Adrenal gland (tissue), 9 donors: ENCODE measurements at regions not wholly inside any gene's neighbourhood (a gene's known extent, or its start where the extent isn't known, plus 50 kb on each side); places are given as distances from the start of the nearest gene placed in this dataset.

Experiments
- DNase-seq, 7 donors: peaks; one replicate each; pipeline ENCODE4 v3.0.0-alpha.2; 2019 to 2020
- H3K27ac ChIP-seq, 5 donors: fragments of 200-600 bp; sonication (generic) in 4 of 5; 1 replicate in 3 of 5; 2 replicates in 2 of 5; pipeline versions ENCODE4 v1.5.1 to v1.8.0; 2016 to 2020; ENCODE audit warnings: mild to moderate bottlenecking in 1 of 5
- H3K27me3 ChIP-seq: fragments of 200-600 bp; 2 replicates; pipeline ENCODE4 v1.8.0; 2021
- H3K36me3 ChIP-seq, 2 donors: fragments of 200-600 bp; replicated peaks in 1 of 2; 1 replicate in 1 of 2; 2 replicates in 1 of 2; pipeline versions ENCODE4 v1.5.1 to v1.8.0; 2018 to 2022
- H3K4me1 ChIP-seq, 2 donors: fragments of 200-600 bp; replicated peaks in 1 of 2; 1 replicate in 1 of 2; 2 replicates in 1 of 2; pipeline versions ENCODE4 v1.5.1 to v1.8.0; 2018 to 2021
- H3K4me3 ChIP-seq, 4 donors: fragments of 200-600 bp; sonication (generic) in 3 of 4; one replicate each; pipeline ENCODE4 v1.5.1; 2016 to 2018
- H3K9me3 ChIP-seq, 3 donors: fragments of 200-600 bp; sonication (generic) in 1 of 3; replicated peaks in 1 of 3; 1 replicate in 2 of 3; 2 replicates in 1 of 3; pipeline versions ENCODE4 v1.5.1 to v1.8.0; 2016 to 2021
- CTCF ChIP-seq, 6 experiments: fragments of 450-650 bp in 4 of 6; fragments of 200-600 bp in 2 of 6; sonication (generic) in 1 of 6; IDR thresholded peaks; 1 replicate in 5 of 6; 2 replicates in 1 of 6; pipeline versions ENCODE4 v1.5.1 to v1.8.0; 2016 to 2021; ENCODE audit warnings: antibody characterized with exemption in 6 of 6, mild to moderate bottlenecking in 2 of 6, moderate library complexity in 1 of 6
- POLR2A ChIP-seq, 2 donors: fragments of 450-650 bp; IDR thresholded peaks; one replicate each; pipeline ENCODE4 v1.6.1; 2017; ENCODE audit warnings: antibody characterized with exemption in 2 of 2, mild to moderate bottlenecking in 2 of 2, moderate library complexity in 1 of 2
- WGBS, 4 donors: extraction: QIAGEN DNeasy Blood & Tissue Kit in 2 of 4; methylation state at CpG; one replicate each; pipeline versions ENCODE4 v1.1.5 to v1.1.7; 2013 to 2017; 5-methylcytosine and 5-hydroxymethylcytosine counted together
- intact Hi-C, 2 donors: fragments of 100-400 bp; cut with DNase I; formaldehyde crosslinking; loops; one replicate each; pipeline versions ENCODE4 v1.14.1 to v1.15.0; 2022 to 2023
- donor health status: healthy with polysubstance abuse.
- donor health status: Bipolar disorder and iron deficiency.
- donor health status: DM: yes; HTN: yes; CAD: no.
- donor health status: DM: no; HTN: no; CAD: no.
- donor health status: DM: no; HTN: no; CAD: no.

GRCh38 chr16:60013076-60013475 lies 1279.0 kb upstream of the GOT2 start:
- 66 to 85% (median 74%) methylated on average over 6 to 8 of the region's 8 CpGs; no CpG with 5 or more reads in 1 of the 4 donors for WGBS, 4 donors
- Histone ChIP-seq H3K27me3 (no peaks in the 10 kb centered on the region), H3K4me1 (no peaks in the 10 kb centered on the region), H3K9me3 (no peaks in the 10 kb centered on the region), H3K27ac (no peak overlapping the region), H3K4me3 (no peak overlapping the region), H3K36me3 (no peaks in the 10 kb centered on the region)
- DNase-seq, result no peak
- intact Hi-C loops, result no loop called here
- no peak for TF ChIP-seq CTCF (IDR thresholded peaks at IDR 0.05)
- no peak for TF ChIP-seq POLR2A (IDR thresholded peaks at IDR 0.05)

GRCh38 chr16:60001523-60001922 lies 1267.4 kb upstream of the GOT2 start:
- Histone ChIP-seq H3K4me3 (no peak overlapping the region), H3K27me3 (no peaks in the 10 kb centered on the region), H3K27ac (no peak overlapping the region), H3K36me3 (no peaks in the 10 kb centered on the region), H3K9me3 (no peaks in the 10 kb centered on the region), H3K4me1 (no peaks in the 10 kb centered on the region)
- no peak for TF ChIP-seq POLR2A (IDR thresholded peaks at IDR 0.05)
- no peak for TF ChIP-seq CTCF (IDR thresholded peaks at IDR 0.05)
- DNase-seq, result no peak
- intact Hi-C loops, result no loop called here
- WGBS, 4 donors, result 46 to 78% (median 63%) methylated on average over 3 of the region's 3 CpGs

GRCh38 chr16:59997706-59998105 lies 1263.6 kb upstream of the GOT2 start:
- no peaks in the 10 kb centered on the region for H3K27me3 ChIP-seq
- no peak for DNase-seq
- no peaks in the 10 kb centered on the region for H3K9me3 ChIP-seq
- TF ChIP-seq CTCF (IDR thresholded peaks at IDR 0.05) (no peak), POLR2A (IDR thresholded peaks at IDR 0.05) (no peak)
- H3K27ac ChIP-seq, result no peak overlapping the region
- intact Hi-C loops, result no loop called here
- no peaks in the 10 kb centered on the region for H3K36me3 ChIP-seq
- H3K4me1 ChIP-seq, result no peaks in the 10 kb centered on the region
- 76 to 92% (median 82%) methylated on average over 4 of the region's 4 CpGs for WGBS, 4 donors
- H3K4me3 ChIP-seq, result no peak overlapping the region

- Histone ChIP-seq H3K36me3 (no peaks in the 10 kb centered on the region), H3K4me1 (no peaks in the 10 kb centered on the region), H3K27me3 (no peaks in the 10 kb centered on the region), H3K9me3 (no peaks in the 10 kb centered on the region), H3K27ac (no peak overlapping the region), H3K4me3 (no peak overlapping the region)
- 62 to 80% (median 77%) methylated on average over 6 to 10 of the region's 10 CpGs for WGBS, 4 donors
- intact Hi-C loops, result no loop called here
- no peak for TF ChIP-seq CTCF (IDR thresholded peaks at IDR 0.05)
- no peak for TF ChIP-seq POLR2A (IDR thresholded peaks at IDR 0.05)
- DNase-seq, result no peak
Measured at GRCh38 chr16:59993101-59993500, 1259.0 kb upstream of the GOT2 start.
